HG02642 (cell line): ENCODE measurements at regions not wholly inside any gene's neighbourhood (a gene's known extent, or its start where the extent isn't known, plus 50 kb on each side); places are given as distances from the start of the nearest gene placed in this dataset.

ENCODE experiments used
- ATAC-seq: cut with Tn5 transposase; IDR thresholded peaks from one replicate; pipeline ENCODE4 v1.9.1; 2021; ENCODE audit warnings: mild to moderate bottlenecking; ENCODE audit not compliant: unreplicated experiment, poor library complexity

DNA sequence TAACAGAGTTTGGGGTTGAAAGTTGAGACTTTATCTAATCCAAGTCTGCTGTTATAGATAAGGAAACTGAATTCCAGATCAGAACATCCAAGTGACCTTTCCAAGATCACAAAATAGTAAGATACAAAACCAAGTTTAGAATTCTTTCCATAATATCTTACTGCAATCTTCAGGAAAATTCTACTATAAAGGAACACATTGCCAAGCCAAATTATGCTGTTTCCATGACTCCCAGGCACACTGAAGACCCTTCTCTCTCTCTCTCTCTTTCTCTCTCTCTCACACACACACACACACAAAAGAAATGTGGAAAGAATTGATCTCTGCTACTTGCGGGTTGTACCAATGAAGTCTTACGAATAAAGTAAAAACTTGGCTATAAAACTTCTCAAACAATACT is 398.4 kb downstream of the METTL4 start:
- ATAC-seq: no peak

DNA sequence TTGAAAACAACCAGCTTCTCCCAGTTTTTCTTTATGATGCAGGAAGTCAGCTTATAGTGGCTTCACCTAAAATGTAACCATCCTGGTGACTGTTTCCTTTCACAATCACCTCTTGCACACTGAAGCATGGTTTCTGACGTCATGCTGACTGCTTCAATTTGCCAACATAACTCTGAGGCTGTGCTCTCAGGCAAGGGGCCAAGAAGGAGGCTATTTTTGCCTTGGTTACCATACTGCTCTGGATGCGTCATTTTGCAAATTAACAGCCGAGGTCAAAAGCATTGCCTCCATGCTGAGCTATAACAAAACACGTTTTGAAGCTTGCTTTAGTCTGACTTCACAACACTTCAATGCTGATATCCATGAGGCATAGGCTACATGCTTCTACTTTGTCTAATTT is 397.8 kb downstream of the METTL4 start:
- no peak for ATAC-seq

DNA sequence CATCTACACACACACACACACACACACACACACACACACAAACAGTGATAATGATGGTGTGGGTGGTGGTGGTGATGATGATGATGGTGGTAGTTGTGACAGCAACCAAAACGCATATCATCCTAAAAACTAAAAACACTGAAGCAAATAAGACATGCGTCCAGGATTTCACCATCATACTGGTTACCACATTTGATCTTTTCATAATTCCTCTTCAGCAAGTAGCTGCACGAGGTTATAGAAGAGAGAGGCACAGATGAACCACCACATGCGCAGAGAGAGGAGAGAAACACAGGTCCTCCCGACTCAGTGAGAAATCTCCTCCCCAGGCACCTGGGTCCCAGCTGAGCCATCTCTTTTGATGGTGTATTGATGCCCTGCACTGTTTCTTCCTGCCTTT is 393.3 kb downstream of the METTL4 start:
- ATAC-seq: no peak

DNA sequence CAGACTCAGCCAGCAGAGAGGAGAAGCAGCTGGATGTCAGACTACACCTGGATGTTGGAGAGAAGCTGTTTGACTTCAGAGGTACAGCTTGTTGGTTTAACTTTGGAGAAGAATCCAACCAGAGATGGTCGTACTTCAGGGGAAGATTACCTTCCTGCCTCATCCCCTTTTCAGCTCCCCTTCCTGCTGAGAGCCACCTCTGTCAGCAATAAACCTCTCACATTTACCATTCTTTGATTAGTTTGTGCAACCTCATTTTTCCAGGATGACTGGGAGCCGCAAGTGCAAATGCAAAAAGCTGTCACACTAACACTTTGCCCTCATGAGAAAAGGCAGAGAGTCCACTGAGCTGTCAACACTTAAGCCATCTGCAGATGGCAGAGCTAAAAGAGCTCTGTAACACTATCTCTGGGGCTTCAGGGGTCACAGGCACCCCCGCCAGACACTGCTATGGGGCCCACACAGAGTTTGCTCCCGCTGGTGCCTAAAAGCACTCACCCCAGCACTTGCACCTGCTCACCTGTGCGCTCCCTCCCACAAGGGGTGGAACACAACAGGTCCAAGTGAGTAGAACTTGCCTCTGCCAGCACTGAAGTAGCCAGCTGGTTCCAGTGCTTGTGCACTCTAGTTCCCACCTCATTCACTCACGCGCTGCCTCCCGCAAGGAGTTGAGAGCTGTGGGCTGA is 391.7 kb downstream of the METTL4 start:
- ATAC-seq: no peak

DNA sequence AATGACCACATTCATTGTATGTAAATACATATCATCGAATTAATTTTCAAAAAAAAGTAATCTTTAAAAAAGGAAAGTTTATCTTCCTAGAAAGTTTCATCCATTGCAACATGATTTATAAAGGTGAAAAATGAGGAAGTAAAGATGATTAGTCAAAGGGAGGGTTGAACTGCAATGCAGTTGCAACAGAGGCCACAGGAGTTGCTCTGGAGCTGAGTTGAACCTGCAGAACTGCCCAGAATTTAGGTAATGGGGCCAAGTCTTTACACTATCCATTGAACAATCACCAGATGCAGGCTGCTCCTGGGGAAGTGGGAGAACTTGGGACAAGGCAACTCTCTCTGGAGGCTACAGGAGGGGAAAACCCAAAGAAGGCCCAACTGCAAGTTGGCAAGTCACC is 390.7 kb downstream of the METTL4 start:
- ATAC-seq: no peak

DNA sequence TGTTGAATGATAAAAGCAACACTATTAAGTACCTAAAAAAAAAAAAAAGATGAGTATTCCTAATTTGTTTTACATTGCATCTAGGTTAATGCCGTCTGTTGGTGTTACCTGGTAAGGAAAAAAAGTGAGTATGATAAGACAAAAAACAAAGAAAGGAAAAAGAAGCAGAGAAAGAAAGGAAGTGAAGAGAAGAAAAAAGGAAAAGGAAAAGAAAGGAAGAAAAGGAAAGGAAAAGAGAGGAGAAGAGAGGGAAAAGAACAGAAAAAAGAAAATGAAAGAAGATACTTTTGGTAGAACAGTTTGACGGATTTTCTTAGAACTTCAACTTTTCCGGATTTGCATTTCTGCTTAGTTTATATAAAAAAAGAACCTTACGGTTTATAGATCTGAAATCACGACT is 387.9 kb downstream of the METTL4 start:
- no peak for ATAC-seq

DNA sequence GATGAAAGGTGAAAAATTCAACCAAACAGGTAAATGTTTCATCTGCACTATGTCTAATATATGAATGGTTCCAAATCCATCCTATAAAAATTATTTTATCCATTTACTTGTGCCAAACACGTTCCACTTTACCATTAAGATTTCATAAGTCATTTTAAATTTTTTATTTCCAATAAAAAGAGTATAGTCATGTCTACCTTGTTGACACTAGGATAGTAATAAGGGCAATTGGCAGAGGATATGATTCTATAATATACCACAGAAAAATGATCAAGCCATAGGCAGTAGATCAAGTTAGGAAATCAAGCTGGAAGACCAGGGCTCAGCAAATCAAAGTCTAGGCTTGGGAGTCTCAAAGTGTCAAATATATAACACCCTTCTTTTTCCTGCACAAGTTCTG is 384.3 kb downstream of the METTL4 start:
- no peak for ATAC-seq

DNA sequence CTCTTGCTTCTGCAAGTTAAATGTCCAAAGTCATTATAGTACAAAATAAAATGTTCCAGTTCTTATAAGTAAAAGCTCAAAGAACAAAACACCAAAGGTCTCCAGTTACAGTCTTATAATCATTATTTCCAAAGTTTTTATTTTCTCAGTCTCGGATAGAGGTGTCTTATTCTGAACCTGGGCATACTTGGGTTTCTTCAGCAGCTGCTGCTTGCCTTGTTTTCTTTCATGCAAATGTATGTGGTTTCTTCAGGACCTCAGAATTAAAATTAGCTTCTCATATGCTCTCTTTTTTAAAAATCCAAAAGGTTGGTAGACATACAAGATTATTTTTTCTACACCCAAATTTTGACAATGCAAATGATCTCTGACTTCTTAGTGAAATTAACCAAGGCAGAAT is 383.0 kb downstream of the METTL4 start:
- ATAC-seq: no peak

DNA sequence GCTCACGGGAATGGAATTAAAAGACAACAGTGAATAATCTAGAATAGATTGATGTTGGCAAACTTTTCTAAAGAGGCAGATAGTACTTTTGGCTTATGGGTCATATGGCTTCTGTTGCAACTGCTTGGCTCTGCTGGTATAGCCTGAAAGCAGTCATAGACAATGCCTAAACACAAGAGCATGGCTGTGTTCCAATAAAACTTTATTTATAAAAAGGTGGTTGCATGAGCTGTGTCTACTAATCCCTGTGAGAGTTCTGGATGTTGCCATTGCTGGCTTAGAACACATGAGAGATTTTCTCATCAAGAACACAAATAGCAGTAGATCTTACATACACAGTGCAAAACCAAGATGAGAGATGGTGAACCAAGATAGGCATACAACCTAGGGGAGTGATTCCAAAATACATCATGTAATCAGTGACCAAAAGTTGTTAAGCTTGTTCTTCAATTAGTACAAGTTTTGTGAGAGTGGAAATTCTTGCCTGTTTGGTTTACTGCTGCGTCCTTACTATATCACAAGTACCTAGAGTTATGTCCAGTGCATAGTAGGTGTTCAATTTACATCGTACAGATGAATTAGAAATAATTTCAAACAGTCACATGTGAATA is 380.0 kb downstream of the METTL4 start:
- no peak for ATAC-seq

DNA sequence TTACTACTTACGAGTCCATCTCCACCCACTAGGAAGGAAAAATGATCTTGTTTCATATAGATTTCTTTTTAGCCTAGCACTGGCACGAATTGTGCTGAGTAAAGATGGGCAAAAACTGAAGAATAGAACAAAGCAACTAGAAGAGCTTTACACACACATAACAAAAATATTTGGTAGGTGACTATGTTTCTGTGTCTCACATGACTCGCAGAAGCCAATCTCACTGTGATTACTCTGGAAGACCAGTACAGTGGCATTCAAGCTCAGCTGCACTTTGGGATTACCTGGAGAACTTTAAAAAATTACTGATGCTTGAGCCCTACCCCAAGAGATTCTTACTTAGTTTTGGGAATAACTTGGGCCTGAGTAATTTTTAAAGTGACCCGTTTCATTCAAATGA is 378.7 kb downstream of the METTL4 start:
- ATAC-seq: no peak

DNA sequence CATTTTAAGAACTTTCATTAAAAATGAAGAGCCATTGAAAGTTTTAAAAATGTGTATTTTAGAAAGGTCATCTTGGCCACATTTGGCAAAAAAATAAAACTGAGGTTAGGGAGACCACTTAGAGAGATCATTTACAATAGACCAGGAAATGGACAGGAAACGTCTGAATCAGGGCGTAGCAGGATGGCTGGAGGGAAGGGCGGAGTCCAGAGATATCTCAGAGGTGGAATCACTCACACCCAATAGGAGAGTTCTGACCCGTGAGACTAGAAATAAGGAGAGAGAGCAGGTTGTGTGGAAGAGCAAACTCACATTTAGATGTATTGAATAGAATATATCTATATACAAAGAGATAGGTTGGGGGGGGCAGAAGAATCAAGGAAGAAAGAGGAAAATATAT is 373.4 kb downstream of the METTL4 start:
- ATAC-seq: no peak

DNA sequence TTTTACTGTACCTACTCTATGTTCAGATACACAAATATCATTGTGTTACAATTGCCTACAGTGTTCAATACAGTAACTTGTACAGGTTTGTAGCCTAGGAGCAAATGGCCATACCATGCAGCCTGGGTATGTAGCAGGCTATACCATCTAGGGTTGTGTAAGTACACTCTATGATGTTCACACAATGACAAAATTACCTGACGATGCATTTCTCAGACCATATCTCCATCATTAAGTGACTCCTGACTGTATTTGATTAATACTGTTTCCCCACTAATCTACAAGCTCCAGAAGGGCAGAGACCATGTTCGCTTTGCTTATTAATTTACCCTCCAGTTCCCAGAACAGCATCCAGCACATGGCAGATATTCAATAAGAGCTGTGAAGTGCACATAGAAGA is 372.2 kb downstream of the METTL4 start:
- ATAC-seq: no peak

DNA sequence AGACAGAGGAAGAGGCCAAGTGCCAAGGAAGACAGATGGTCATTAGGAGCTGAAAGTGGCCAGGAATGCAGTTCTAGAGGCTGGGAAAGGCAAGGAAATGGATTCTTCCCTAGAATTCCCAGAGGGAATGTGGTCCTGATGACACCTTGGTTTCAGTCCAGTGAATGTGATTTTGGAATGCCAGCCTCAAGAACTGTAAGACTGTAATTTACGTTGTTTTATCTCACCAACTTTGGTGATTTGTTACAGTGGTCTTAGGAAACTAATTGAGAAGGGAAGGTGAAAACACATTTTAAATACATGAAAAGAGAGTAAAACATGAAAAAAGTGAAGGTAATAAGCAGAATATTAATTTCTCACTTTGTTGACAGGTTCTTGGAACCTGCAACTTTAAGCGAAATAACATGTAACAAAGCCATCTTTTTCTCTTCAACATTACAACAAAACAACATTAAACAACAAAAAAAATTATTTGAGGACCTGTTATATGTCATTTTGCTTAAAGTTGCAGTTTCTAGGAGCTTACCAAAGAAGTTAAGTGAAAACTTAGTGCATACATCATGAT is 370.2 kb downstream of the METTL4 start:
- no peak for ATAC-seq

DNA sequence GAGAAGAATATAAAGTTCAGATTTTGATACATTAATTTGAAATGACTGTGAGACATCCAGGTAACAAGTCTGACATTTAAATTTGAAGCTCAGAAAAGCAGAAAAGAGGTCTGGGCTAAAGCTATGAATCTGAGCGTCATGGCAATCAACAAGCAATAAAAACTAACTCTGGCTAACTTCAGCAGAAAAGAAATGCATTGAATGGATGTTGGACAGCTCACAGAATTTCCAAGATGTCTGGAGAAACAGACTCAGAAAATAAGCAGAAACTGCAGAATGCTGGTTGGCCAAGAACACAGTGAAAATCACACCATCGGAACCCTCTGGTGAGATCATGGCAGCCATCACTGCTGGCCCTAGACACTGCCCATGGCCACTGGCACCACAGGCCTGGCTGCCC is 366.6 kb downstream of the METTL4 start:
- ATAC-seq: no peak

DNA sequence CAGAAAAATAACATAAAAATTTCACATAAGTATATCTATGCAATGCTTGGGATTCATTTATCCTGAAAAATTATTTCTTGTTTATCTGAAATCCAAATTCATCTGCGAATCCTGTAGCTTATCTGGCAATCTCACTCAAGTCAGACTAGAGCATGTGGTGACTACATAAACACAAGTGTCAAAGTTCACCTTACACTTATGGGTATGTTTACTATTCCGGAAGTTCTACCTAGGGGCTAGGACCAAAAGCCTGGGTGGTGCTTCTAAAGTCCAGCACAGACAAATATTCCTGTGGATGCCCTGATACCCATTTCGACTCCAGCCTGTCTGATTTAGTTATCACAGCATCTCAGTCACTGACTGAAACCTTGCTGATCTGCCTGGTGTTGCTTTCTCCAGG is 364.0 kb downstream of the METTL4 start:
- no peak for ATAC-seq

DNA sequence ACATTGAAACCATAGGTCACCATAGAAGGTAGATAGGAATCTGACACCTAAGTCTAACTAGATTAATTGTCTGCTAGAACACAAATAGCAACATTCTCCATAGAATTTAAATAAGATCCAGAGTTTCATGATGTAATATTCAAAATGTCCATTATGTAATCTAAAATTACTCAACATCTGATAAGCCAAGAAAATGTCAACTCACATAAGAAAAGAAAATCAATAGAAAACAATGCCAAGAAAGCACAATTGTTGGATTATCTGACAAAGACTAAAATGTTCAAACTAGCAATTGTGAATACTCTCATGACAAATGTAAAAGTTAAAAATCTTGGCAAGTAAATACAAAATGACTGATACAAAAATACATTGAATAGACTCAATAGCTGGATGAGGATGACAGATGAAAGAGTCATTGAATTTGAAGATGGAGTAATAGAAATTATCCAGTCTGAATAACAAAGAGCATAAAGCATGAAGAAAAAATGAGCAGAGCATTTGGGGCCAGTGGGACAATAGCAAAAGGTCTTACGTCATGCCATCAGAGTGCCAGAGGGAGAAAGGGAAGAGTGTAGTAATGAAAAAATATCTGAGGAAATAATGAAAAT is 358.6 kb downstream of the METTL4 start:
- ATAC-seq: no peak

DNA sequence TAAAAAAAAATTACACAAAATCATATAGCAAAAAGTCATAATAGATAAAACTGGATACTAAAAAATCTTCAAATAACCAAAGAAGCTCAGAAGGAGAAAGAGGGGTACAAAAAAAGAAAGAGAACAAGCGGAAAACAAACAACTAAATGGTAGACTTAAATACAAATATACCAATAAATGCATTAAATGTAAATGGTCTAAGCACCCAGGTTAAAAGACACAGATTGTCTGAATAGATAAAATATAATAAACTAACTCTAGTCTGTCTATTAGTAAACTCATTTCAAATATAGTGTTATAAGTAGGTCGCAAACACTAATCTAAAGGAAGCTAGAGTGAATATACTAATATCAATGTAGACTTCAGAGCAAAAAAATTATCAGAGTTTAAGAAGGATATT is 357.4 kb downstream of the METTL4 start:
- no peak for ATAC-seq

DNA sequence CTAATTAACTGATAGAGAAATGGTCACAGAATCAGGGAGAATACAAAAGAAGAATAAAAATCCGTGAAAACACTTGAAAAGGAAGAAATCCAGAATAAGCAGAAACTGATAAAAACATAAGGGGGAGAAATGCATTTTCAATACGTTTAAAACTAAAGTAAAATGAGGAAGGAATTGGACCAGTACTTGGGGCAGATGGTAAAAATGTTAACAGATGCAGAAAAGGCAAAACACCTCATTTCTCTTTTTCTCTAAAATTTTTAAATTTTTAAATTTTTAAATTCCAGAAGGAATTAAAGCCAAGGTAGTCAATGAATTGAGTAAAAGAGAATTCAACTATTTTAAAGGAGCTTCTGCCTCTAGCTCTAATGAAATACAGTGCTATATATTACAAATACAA is 353.9 kb downstream of the METTL4 start:
- no peak for ATAC-seq

DNA sequence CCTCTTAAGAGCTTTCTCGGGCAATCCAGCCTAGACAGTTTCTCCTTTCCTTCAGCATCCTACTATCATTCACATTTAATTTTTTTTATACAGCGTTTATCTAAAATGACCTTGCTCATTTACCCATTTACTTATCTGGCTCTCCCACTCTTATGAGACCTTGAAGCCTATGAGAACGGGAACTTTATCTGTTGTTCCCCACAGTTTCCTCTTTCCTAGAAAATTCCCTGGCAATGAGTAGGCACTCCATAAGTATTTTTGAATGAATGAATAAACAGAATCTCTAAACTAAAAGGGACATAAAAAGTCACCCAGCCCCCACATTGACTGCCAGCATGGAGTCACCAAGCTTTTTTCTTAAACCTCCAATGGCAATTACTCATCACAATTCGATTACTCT is 353.2 kb downstream of the METTL4 start:
- no peak for ATAC-seq

DNA sequence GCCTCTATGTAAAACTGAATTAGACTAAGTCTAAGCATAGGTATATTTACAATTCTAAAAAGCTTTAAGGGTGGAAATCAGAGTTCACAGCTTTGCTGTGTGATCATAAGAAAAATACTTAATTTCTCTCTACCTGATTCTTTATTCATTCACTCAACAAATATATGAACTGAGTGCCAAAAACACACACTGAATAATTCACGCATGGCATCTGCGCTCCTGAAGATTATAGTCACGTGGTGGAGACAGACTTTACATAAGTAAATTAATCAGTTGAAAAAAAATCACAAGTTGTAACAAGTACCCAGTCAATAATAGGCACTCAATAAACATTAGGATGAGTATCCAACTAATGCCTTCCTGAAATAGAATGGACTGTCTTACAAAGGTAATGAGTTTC is 351.6 kb downstream of the METTL4 start:
- no peak for ATAC-seq

DNA sequence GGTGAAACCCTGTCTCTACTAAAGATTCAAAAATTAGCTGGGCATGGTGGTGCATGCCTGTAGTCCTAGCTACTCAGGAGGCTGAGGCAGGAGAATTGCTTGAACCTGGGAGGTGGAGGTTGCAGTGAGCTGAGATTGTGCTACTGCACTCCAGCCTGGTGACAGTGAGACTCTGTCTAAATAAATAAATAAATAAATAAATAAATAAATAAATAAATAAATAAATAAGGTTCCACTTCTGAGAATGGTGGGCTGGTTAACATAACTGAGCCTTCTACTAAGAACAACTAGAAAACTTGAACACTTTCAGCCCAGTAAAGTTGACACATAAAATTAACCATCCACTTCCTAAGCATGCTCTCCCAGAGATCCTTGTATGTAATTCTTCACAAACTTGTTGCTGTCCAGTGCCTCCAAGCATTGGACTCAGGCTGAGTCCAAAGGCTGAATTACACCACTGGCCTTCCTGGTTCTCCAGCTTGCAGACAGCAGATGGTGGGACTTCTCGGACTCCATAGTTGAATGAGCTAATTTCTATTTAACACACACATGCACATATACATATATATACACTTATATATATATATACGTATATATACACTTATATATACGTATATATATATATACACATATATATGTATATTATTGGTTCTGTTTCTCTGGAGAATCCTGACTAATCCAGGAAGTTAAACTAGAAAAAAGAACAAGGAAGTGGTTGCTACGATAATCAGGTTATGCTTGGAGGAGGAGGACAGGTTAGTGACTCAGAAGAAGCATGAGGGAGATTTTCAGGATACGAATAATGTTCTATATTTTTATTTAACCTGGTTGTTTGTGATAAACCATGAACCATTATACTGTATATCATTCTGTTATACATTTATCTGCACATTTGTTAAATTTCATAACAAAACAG is 348.8 kb downstream of the METTL4 start:
- ATAC-seq: no peak
